Stimulated activated naive CD8-positive, alpha-beta T cell treated with anti-CD3 and anti-CD28 coated beads, Interleukin-15, amount 100 ng/mL, for 72 hours (primary cell): ENCODE measurements at regions not wholly inside any gene's neighbourhood (a gene's known extent, or its start where the extent isn't known, plus 50 kb on each side); places are given as distances from the start of the nearest gene placed in this dataset.

Experiments
- ATAC-seq: fragments of 150-1000 bp; cut with Tn5 transposase; 2 replicates; pipeline ENCODE4 v1.10.0; 2021; ENCODE audit warnings: mild to moderate bottlenecking, moderate library complexity
- DNase-seq, 2 donors: peaks; one replicate each; pipeline ENCODE4 v3.0.0; 2021 to 2022
- H3K27ac Mint-ChIP-seq, 2 donors: one replicate each; pipeline ENCODE4 v1.8.0; 2022; ENCODE audit warnings: mild to moderate bottlenecking in 2 of 2, mixed read lengths in 2 of 2, moderate library complexity in 2 of 2
- H3K27me3 Mint-ChIP-seq: one replicate; pipeline ENCODE4 v1.8.0; 2022; ENCODE audit warnings: mixed read lengths
- H3K4me1 Mint-ChIP-seq: one replicate; pipeline ENCODE4 v1.8.0; 2022; ENCODE audit warnings: mild to moderate bottlenecking, mixed read lengths
- H3K4me3 Mint-ChIP-seq, 2 donors: one replicate each; pipeline ENCODE4 v1.8.0; 2022; ENCODE audit warnings: mild to moderate bottlenecking in 2 of 2, mixed read lengths in 2 of 2, moderate library complexity in 1 of 2
- H3K9me3 Mint-ChIP-seq, 2 donors: one replicate each; pipeline ENCODE4 v1.8.0; 2022; ENCODE audit warnings: mixed read lengths in 2 of 2

- Mint-ChIP-seq H3K27ac (no peak overlapping the region), H3K27me3 (no peaks in the 10 kb centered on the region), H3K9me3 (no peaks in the 10 kb centered on the region), H3K4me1 (no peaks in the 10 kb centered on the region), H3K4me3 (no peak overlapping the region)
- ATAC-seq (no peak), DNase-seq (no peak)
Observed at GRCh38 chr2:221002101-221002685, 569.9 kb downstream of the EPHA4 start.

GRCh38 chr2:221005338-221005737 lies 566.8 kb downstream of the EPHA4 start:
- no peak overlapping the region for H3K27ac Mint-ChIP-seq
- no peak overlapping the region for H3K4me3 Mint-ChIP-seq
- H3K27me3 Mint-ChIP-seq = no peaks in the 10 kb centered on the region
- no peak for DNase-seq
- ATAC-seq = no peak
- no peaks in the 10 kb centered on the region for H3K9me3 Mint-ChIP-seq
- no peaks in the 10 kb centered on the region for H3K4me1 Mint-ChIP-seq

- no peaks in the 10 kb centered on the region for H3K4me1 Mint-ChIP-seq
- no peak overlapping the region for H3K4me3 Mint-ChIP-seq
- H3K9me3 Mint-ChIP-seq = no peaks in the 10 kb centered on the region
- H3K27me3 Mint-ChIP-seq = no peaks in the 10 kb centered on the region
- ATAC-seq (no peak), DNase-seq (no peak)
- no peak overlapping the region for H3K27ac Mint-ChIP-seq
Observed at GRCh38 chr2:221006084-221006483, 566.0 kb downstream of the EPHA4 start.

- H3K27me3 Mint-ChIP-seq = no peaks in the 10 kb centered on the region
- no peaks in the 10 kb centered on the region for H3K4me1 Mint-ChIP-seq
- H3K9me3 Mint-ChIP-seq = no peaks in the 10 kb centered on the region
- ATAC-seq (no peak), DNase-seq (no peak)
- H3K4me3 Mint-ChIP-seq = no peak overlapping the region
- no peak overlapping the region for H3K27ac Mint-ChIP-seq
Observed at GRCh38 chr2:221016551-221016950, 555.6 kb downstream of the EPHA4 start.

DNA sequence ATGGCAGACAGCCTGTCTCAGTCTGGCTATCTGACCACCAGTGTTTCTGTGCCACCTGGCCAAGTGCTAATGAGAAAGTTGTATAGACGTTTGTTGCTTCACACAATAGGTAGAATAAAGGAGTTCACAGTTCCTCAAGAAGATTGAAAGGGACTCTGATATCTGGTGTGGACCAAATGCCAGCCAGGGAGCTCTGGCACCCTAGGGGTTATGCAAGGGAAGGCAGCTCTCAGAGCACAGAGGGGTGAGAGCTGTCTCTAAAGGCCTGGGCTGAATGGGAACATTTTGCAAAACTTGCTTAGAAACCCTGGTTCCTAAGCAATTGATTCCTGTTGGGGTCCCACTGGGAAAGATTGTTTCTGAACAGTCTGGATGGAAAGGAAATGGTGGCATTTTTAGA lies 553.8 kb downstream of the EPHA4 start:
- DNase-seq (no peak), ATAC-seq (no peak)
- H3K27me3 Mint-ChIP-seq = no peaks in the 10 kb centered on the region
- no peaks in the 10 kb centered on the region for H3K9me3 Mint-ChIP-seq
- no peaks in the 10 kb centered on the region for H3K4me1 Mint-ChIP-seq
- H3K27ac Mint-ChIP-seq = no peak overlapping the region
- H3K4me3 Mint-ChIP-seq = no peak overlapping the region

DNA sequence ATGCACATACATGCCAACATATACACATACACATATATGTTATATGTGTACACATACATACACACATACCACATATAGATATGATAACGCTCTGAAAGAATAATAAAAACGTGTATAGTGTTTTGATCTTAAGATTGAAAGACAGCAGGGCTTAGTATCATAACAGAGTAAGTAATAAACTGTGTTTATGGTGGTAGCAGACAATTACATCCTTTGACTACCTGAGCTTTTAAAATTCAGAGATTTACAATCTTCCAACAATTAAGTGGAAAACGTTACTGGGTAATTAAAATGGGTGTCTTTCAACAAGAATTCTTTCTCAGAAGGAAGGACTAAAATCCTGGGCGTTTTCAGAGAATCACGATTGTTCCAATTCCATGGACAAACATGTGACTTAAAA lies 552.4 kb downstream of the EPHA4 start:
- Mint-ChIP-seq H3K27ac (no peak overlapping the region), H3K9me3 (no peaks in the 10 kb centered on the region), H3K4me3 (no peak overlapping the region), H3K27me3 (no peaks in the 10 kb centered on the region), H3K4me1 (no peaks in the 10 kb centered on the region)
- ATAC-seq (no peak), DNase-seq (no peak)

DNA sequence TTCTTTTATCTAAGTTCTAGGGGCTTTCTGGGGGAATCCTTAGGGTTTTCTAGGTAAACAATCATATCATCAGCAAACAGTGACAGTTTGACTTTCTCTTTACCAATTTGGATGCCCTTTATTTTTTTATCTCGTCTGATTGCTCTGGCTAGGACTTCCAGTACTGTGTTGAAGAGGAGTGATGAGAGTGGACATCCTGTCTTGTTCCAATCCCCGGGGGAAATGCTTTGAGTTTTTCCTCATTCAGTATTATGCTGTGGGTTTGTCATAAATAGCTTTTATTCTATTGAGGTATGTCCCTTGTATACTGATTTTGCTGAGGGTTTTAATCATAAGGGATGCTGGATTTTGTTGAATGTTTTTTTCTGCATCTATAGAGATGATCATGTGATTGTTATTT lies 549.5 kb downstream of the EPHA4 start:
- Mint-ChIP-seq H3K27ac (no peak overlapping the region), H3K4me1 (no peaks in the 10 kb centered on the region)

GRCh38 chr2:221025398-221025797 lies 546.7 kb downstream of the EPHA4 start:
- H3K9me3 Mint-ChIP-seq = no peaks in the 10 kb centered on the region
- no peaks in the 10 kb centered on the region for H3K27me3 Mint-ChIP-seq
- DNase-seq (no peak), ATAC-seq (no peak)
- no peak overlapping the region for H3K4me3 Mint-ChIP-seq
- H3K27ac Mint-ChIP-seq = no peak overlapping the region
- no peaks in the 10 kb centered on the region for H3K4me1 Mint-ChIP-seq

More for the DNA sequence above, 549.5 kb downstream of the EPHA4 start:
- H3K4me3 Mint-ChIP-seq = no peak overlapping the region
- H3K27me3 Mint-ChIP-seq = no peaks in the 10 kb centered on the region
- DNase-seq (no peak), ATAC-seq (no peak)
- no peaks in the 10 kb centered on the region for H3K9me3 Mint-ChIP-seq

DNA sequence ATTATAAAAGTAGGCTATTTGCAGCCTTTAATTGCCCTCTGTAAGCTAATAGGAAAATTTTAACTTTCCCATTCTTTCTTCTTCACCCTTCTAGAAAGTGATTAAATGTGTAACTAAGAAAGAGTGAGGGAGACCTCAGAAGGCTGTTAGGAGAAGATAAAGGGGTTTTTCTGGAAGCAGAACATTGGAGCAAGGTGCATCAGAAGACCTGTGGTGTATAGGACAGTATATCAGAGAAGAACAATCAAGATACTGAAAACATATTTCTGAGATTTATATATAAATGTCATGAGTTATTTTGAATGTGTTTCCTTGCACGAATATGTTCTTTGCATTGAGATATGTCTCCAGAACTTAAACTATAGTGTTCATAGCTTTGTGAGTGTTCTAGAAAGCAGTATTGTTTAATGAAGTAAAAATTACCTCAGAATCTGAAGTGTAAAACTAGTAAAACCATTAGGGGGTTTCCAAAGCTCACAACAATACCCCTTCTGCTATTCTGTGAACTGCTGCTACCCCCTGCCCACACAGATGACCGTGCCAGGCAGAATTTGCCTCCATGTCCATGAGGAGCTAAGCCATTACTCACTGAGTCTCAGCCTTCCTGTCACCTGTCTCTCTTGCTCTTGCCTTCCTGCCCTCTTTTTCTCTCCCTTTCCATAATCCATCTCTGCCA lies 537.9 kb downstream of the EPHA4 start:
- ATAC-seq = no peak
- H3K27ac Mint-ChIP-seq = no peak overlapping the region
- no peaks in the 10 kb centered on the region for H3K4me1 Mint-ChIP-seq
- H3K9me3 Mint-ChIP-seq = peaks cover 0 to 4% of the 10 kb centered on the region in 2 donors
- no peak overlapping the region for H3K4me3 Mint-ChIP-seq
- no peak for DNase-seq
- no peaks in the 10 kb centered on the region for H3K27me3 Mint-ChIP-seq

DNA sequence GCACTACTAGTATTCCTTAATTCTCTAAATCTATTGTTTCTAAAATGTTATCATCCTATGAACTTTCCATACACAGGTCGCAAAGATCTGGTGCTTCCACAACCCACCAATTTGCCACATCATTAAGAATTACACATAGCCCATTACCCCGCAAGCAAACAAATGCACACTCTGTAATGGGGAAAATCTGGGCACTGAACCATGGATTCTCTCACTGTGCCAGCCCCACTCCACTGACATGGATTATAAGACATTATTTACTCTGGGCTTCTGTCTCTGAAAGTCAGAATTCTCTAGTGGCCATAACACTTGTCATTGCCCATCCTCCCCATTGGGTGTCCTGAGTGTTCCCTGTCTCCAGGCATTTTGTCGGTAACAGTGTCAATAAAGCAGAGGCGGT lies 537.1 kb downstream of the EPHA4 start:
- Mint-ChIP-seq H3K27ac (no peak overlapping the region), H3K4me3 (no peak overlapping the region), H3K4me1 (no peaks in the 10 kb centered on the region), H3K9me3 (peaks cover 0 to 4% of the 10 kb centered on the region in 2 donors), H3K27me3 (no peaks in the 10 kb centered on the region)
- ATAC-seq = no peak
- DNase-seq = no peak

- H3K4me1 Mint-ChIP-seq = no peaks in the 10 kb centered on the region
- no peak overlapping the region for H3K27ac Mint-ChIP-seq
- H3K27me3 Mint-ChIP-seq = no peaks in the 10 kb centered on the region
- no peak for DNase-seq
- no peaks in the 10 kb centered on the region for H3K9me3 Mint-ChIP-seq
- ATAC-seq = no peak
- H3K4me3 Mint-ChIP-seq = no peak overlapping the region
Observed at GRCh38 chr2:221042926-221043325, 529.2 kb downstream of the EPHA4 start.

DNA sequence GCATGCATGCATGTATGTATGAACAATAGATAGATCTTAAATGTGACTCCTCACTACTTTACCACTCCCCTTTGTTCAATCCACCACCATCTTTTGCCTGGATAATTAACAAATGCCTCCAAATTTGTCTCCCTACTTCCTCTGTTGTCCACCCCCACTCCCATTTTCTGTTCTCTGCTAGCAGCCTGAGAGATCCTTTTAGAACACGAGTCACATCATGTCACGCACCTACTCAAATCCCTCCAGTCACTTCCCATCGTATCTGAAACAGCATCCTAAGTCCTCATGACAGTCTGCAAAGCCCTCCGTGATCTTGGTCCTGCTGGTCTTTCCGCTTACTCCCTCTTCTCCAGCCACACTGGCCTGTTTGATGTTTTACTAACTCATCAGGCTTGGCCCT lies 527.3 kb downstream of the EPHA4 start:
- H3K4me3 Mint-ChIP-seq = no peak overlapping the region
- ATAC-seq = no peak

DNA sequence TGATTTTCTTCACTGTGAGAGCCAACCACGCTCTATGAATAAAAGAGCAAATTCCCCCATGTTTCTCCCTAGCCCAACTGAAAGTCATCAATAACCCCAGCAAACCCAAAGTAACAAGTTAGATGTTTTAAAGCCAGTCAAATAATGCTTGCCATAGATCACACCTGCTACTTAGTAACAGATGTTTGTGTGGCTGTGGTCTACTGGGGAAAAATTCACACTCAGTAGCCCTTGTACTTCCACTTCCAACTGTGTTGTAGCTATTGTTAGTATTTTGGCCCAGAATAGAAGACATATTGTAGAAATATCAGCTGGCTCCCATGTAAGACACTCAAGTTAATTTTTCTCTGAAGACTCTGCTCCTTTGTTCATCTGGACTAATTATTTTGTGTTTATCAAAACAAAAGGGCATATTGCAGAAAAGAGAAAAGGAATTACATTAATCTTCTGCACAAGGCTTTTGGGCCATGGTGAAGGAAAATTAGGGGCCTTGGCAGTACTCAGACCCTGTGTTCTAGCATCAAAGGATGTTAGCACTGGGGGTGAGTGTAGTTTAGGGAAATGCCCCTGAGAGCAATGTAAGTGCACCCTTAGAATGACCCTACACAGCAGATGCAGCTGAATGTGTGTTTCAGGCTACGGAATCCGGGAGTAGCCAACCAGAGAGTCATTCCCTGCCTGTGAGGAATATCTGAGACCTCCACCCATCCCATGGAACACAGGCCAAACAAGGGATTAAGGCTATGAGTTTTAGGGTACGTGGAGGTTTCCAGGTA lies 521.9 kb downstream of the EPHA4 start:
- Mint-ChIP-seq H3K27ac (no peak overlapping the region), H3K4me3 (no peak overlapping the region), H3K9me3 (no peaks in the 10 kb centered on the region), H3K27me3 (no peaks in the 10 kb centered on the region), H3K4me1 (no peaks in the 10 kb centered on the region)
- ATAC-seq (no peak), DNase-seq (no peak)

More for the DNA sequence above, 527.3 kb downstream of the EPHA4 start:
- H3K4me1 Mint-ChIP-seq = no peaks in the 10 kb centered on the region
- no peak for DNase-seq
- no peak overlapping the region for H3K27ac Mint-ChIP-seq
- no peaks in the 10 kb centered on the region for H3K9me3 Mint-ChIP-seq
- no peaks in the 10 kb centered on the region for H3K27me3 Mint-ChIP-seq

DNA sequence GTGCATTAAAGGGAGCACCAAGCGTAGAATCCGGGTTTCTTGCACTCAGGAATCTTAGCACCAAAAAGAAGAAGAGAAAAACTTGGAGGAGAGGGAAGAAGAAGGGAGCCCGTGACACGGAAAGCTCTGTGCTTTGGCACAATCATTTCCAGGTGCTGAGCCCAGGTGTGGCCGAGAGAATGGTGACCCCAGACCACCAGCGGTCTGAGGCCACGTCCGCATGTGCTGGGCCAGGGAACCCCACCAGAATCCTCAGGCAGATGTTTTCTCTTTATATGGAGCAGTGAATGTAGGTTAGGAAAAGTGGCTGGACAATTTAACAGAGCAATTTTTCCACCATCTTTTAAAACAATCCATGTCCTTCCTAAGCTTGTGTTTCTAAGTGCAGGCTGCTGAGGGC lies 520.9 kb downstream of the EPHA4 start:
- H3K27me3 Mint-ChIP-seq = no peaks in the 10 kb centered on the region
- H3K4me1 Mint-ChIP-seq = no peaks in the 10 kb centered on the region
- no peak for ATAC-seq
- H3K27ac Mint-ChIP-seq = no peak overlapping the region
- no peak overlapping the region for H3K4me3 Mint-ChIP-seq
- no peak for DNase-seq
- no peaks in the 10 kb centered on the region for H3K9me3 Mint-ChIP-seq

DNA sequence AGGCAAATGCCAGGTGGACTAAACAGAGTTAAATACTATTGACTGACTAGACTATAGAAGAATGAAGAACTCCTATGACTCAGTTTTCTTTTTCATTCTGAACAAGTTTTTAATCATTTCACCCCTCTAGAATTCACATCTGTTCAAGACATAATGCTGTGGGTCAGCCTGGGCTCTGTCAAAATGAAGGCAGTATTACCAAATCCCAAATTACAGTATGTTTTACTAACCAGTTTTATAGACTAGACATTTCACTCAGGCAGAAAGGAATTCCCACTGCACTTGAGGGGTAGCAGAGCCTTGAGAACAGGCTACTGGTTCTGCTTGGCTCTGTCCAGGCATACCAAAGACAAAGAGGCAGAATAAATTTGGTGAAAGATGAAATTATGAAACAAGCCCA lies 511.7 kb downstream of the EPHA4 start:
- H3K27ac Mint-ChIP-seq = no peak overlapping the region
- no peak overlapping the region for H3K4me3 Mint-ChIP-seq
- ATAC-seq (no peak), DNase-seq (no peak)
- no peaks in the 10 kb centered on the region for H3K4me1 Mint-ChIP-seq
- peaks cover 7 to 12% of the 10 kb centered on the region in 2 donors for H3K9me3 Mint-ChIP-seq
- peaks cover 6% of the 10 kb centered on the region for H3K27me3 Mint-ChIP-seq

- H3K4me1 Mint-ChIP-seq = no peaks in the 10 kb centered on the region
- H3K4me3 Mint-ChIP-seq = no peak overlapping the region
- ATAC-seq (no peak), DNase-seq (no peak)
- H3K27me3 Mint-ChIP-seq = peaks cover 6% of the 10 kb centered on the region
- H3K27ac Mint-ChIP-seq = no peak overlapping the region
- H3K9me3 Mint-ChIP-seq = peaks cover 7% of the 10 kb centered on the region in 2 donors
Observed at GRCh38 chr2:221063568-221063967, 508.5 kb downstream of the EPHA4 start.
